COLO829 (cell line): ENCODE measurements at regions not wholly inside any gene's neighbourhood (a gene's known extent, or its start where the extent isn't known, plus 50 kb on each side); places are given as distances from the start of the nearest gene placed in this dataset.
"Not testable (repeated sequence)": the region's sequence is repeated elsewhere in the genome, so short reads cannot be mapped to it uniquely, and the experiment has no call there.

ENCODE experiments used
- DNase-seq: peaks from one replicate; pipeline ENCODE4 v3.0.0; 2012; ENCODE audit warnings: low spot score

GRCh38 chr14:104481323-104481722, 98.2 kb upstream of the C14orf180 start:
- DNase-seq = no peak

DNA sequence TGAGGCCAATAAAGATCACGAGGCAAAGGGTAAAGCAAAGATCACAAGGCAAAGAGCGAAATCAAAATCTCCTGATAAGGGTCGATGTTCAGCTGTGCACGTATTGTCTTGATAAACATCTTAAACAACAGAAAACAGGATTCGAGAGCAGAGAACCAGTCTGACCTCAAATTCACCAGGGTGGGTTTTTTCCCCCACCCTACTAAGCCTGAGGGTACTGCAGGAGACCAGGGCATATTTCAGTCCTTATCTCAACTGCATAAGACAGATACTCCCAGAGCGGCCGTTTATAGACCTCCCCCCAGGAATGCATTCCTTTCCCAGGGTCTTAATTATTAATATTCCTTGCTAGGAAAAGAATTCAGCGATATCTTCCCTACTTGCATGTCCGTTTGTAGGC, 97.5 kb upstream of the C14orf180 start:
- DNase-seq = not testable (repeated sequence)

DNA sequence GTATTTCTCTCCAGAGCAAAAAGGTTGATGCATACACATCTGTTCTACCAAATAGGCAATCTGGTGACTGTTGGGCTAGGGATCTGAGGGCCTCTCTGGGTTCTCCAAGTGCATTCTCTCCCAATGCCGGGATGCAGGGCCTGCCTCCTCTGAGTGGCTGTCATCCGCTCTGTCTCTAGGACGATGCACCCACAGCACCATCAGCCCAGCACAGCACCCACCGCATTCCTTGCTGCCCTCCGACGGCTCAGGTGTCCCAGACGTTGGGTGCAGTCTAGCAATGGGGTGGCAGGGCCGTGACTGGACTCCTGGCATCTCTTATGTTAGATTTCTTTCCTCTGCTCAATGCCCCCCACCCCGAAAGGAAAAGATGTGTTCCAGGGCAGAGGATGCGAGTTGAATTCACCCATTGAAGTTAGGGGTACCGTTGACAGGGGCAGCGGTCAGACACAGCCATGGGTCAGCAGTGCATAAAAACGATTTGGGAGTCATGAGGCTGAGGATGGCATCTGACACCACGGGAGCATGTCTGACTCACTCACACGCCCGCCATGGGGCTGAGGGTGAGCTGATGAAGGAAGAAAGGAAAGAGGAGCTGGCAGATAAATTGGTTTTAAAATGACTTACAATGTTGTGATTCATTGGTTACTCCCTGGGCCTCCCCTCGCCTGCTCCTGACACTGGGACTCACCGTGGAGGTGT, 93.2 kb upstream of the C14orf180 start:
- DNase-seq = no peak

- DNase-seq = no peak
Measured at GRCh38 chr14:104494483-104494882, 85.1 kb upstream of the C14orf180 start.

- DNase-seq = no peak
Measured at GRCh38 chr14:104496095-104496494, 83.5 kb upstream of the C14orf180 start.

DNA sequence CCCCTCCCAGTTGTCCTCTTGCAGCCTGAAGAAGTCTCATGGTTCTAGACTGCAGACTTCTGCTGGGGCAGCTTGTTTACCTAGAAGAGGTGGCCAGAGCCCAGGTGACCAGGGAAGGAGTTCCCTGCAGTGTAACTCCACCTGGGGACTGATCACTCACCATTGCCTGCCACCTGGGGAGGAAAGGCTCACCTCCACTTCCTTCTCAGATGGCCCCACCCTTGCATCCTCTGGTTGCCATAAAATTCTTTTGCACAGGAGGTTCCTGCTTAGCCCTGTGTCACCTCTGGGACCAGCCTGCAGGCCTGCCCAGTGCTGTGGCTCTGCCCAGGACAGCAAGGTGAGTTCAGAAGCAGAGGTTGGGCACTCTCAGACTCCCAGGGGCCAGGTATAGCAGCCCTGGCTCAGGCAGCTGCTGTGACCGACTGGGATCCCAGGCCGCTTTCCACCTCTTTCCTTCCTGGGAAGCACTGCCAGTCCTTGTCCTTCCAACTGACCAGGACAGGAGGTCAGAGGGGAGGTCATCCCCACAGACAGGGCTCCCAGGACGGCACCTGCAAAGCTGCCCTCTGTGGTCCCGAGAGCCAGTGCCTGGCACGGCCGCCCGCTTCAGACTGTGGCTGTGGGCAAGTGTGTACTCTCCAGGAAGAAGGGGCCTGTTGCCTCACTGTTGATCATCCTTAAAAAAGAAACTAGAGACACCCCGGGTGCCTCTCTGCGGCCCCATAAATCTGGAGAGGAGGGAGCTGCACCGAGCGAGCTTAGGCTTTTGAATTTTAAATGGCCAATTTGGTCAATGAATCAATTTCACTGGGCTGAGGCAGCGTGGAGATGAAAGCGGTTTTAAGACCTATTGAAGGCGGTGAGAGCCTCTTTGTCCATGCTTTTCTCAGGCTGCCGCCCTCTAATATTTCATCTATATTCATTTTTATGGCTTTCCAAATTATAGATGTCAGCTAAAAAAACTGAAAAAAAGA, 79.5 kb upstream of the C14orf180 start:
- DNase-seq = no peak

DNA sequence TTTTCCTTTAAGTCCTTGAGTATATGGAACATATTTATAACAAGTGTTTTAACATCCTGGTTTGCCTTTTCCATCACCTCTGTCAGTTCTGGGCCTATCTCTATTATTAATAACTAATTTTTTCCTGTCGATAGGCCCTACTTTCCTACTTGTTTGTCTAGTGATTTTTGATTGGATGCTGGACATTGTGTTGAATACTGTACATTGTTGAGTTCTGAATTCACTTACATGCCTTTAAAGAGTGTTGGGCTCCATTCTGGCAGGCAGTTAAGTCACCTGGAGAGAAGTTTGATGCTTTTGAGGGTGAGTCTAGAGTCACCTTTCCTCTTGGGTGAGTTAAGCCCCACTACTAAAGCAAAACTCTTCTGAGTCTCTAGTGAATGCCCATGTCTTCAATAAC, 77.5 kb upstream of the C14orf180 start:
- no peak for DNase-seq

GRCh38 chr14:104503691-104504090, 75.9 kb upstream of the C14orf180 start:
- DNase-seq = no peak

GRCh38 chr14:104504172-104504735, 75.3 kb upstream of the C14orf180 start:
- no peak for DNase-seq

- no peak for DNase-seq
Measured at GRCh38 chr14:104505085-104506074, 74.2 kb upstream of the C14orf180 start.

GRCh38 chr14:104506461-104507253, 72.9 kb upstream of the C14orf180 start:
- no peak for DNase-seq

GRCh38 chr14:104507443-104507842, 72.1 kb upstream of the C14orf180 start:
- no peak for DNase-seq

DNA sequence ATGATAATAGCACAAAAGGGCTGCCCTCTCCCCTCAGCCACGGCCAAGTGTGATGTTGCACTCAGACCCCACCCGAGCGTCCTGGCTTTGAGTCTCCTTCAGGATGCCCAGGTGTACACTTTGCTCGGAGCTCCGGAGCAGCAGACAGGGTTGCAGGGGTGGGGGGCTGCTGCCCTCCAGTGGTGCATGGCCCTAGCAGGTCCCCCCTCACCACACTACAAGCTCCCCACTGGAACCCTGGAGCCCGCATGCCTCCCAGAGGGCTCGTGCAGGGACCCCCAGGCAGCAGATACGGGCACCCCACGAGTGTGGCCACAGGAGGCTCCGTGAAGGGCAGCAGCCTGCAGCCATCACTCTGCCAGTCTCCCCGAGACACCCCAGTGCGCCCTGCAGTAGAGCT, 69.9 kb upstream of the C14orf180 start:
- no peak for DNase-seq

DNA sequence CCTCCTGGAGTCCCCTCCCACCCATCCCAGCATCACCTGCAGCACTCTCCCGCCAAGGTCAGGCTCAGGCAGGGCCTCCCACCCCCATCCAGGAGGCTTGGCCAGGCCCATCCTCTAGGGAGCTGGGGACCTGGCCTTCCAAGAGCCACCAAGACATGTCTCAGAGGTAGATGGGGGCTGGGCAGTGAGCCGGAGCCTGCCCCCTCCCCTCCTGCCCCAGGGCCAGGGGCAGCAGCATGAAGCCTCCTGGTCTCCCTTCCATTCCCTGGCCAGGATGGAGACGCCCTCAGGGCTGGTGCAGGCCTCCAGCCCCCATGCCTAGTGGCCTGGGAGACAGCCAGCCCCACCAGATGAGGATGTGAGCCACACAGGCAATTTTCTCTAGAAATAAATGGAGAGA, 69.3 kb upstream of the C14orf180 start:
- no peak for DNase-seq

- no peak for DNase-seq
Measured at GRCh38 chr14:104510794-104511611, 68.6 kb upstream of the C14orf180 start.

GRCh38 chr14:104512061-104512460, 67.5 kb upstream of the C14orf180 start:
- DNase-seq = no peak

DNA sequence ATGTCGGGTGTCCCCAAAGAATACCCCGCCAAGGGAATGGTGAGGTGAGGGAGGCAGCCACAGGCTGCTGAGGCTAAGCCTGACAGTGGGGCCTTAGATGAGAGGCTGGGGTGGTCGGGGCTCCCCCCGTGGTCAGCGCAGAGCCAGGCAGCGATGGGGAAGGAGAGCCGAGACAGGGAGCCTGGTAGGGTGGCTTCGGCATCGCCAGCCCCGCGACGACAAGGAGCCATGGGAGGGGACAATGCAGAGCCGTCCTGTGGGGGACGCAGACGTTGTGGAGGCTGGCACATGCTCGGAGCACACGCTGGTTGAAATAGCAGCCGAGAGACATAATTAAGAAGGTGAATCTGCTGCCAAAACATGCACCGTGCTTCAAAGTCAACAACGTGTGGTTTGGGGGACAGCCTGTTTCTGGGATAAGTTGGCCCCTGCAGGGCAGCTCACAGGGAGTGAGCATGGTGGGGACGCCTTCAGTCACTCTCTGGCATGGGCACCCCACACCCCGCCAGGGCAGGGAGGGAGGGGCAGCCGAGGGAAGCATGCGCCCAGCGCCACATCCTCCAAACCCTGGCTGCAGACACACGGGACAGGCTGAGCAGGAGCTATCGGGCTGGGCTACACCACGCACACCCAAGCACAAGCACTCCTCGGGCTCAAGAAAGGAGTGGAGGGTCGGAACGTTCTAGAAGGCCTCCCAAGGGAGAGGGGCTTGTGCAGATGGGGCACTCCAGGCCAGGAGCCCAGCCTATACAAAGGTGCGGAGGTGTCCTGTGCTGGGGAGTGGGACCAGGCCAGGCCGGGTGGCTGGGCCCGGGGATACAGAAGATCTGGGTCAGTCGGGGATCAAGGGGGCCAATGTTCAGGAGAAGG, 66.6 kb upstream of the C14orf180 start:
- no peak for DNase-seq

DNA sequence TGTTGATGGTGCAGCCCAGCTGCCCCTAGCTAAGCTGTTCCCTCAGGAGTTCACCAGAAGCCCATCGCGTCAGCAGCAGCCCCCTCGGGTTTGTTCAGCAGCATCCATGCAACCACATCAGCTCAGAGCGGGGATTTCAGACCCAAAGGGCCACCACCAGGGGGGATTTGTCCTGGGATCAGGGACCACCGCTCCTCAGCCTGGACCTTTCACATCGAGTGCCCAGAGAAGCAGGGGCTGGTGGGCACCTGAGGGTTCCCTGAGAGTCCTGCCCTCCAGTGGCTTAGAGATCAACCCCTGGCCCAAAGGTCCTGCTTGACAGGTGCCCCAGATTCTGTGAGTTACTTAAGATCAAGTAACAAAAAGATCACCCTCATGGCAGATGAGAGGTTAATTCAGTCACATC, 65.9 kb upstream of the C14orf180 start:
- DNase-seq = no peak
